Mesenchymal stem cell (in vitro differentiated cells and primary cell): ENCODE measurements at regions not wholly inside any gene's neighbourhood (a gene's known extent, or its start where the extent isn't known, plus 50 kb on each side); places are given as distances from the start of the nearest gene placed in this dataset.
A peak's percentile ranks its signal among the peaks of the same experiment; 100 is the strongest.

ENCODE experiments used
- DNase-seq: peaks from one replicate; pipeline ENCODE4 v3.0.0-alpha.2; 2013
- H2AFZ ChIP-seq: one replicate; pipeline ENCODE4 v1.6.1; 2013; ENCODE audit warnings: low read depth, mild to moderate bottlenecking, control low read depth, inconsistent platforms, low read length, moderate library complexity
- H2AK5ac ChIP-seq: 2 replicates; pipeline ENCODE4 v1.6.1; 2013; ENCODE audit warnings: low read length, moderate library complexity, mild to moderate bottlenecking, inconsistent platforms; ENCODE audit not compliant: severe bottlenecking
- H2BK120ac ChIP-seq: one replicate; pipeline ENCODE4 v1.6.1; 2013; ENCODE audit warnings: low read depth, mild to moderate bottlenecking, inconsistent platforms, low read length, moderate library complexity
- H2BK12ac ChIP-seq, 2 experiments: one replicate each; pipeline ENCODE4 v1.6.1; 2013; ENCODE audit warnings: inconsistent platforms in 2 of 2, low read length in 2 of 2, mild to moderate bottlenecking in 2 of 2, moderate library complexity in 2 of 2, control low read depth in 1 of 2
- H2BK15ac ChIP-seq: one replicate; pipeline ENCODE4 v1.6.1; 2013; ENCODE audit warnings: mild to moderate bottlenecking, low read depth, inconsistent platforms; ENCODE audit not compliant: poor library complexity, severe bottlenecking
- H2BK5ac ChIP-seq: 2 replicates; pipeline ENCODE4 v1.6.1; 2013; ENCODE audit warnings: low read depth, mild to moderate bottlenecking, low read length, control low read depth, inconsistent platforms; ENCODE audit not compliant: poor library complexity, severe bottlenecking
- H3K14ac ChIP-seq, 2 experiments: one replicate each; pipeline ENCODE4 v1.6.1; 2013; ENCODE audit warnings: inconsistent platforms in 2 of 2, low read length in 2 of 2, control low read depth in 1 of 2, mild to moderate bottlenecking in 1 of 2, moderate library complexity in 1 of 2
- H3K18ac ChIP-seq, 2 experiments: one replicate each; pipeline ENCODE4 v1.6.1; 2013; ENCODE audit warnings: inconsistent platforms in 2 of 2, low read length in 2 of 2, control low read depth in 1 of 2, low read depth in 1 of 2, mild to moderate bottlenecking in 1 of 2
- H3K23ac ChIP-seq, 2 experiments: one replicate each; pipeline ENCODE4 v1.6.1; 2013; ENCODE audit warnings: inconsistent platforms in 2 of 2, low read length in 2 of 2, mild to moderate bottlenecking in 2 of 2, moderate library complexity in 2 of 2, control low read depth in 1 of 2
- H3K27ac ChIP-seq: 2 replicates; pipeline ENCODE4 v1.5.1; 2013; ENCODE audit warnings: mild to moderate bottlenecking, moderate library complexity, low read length, control low read depth, inconsistent platforms; ENCODE audit not compliant: poor library complexity, severe bottlenecking
- H3K27me3 ChIP-seq, 2 experiments: 2 replicates each; pipeline versions ENCODE4 v1.6.1 to v1.7.0; 2013; ENCODE audit warnings: low read length in 2 of 2, mild to moderate bottlenecking in 2 of 2, moderate library complexity in 2 of 2, control low read depth in 1 of 2, inconsistent platforms in 1 of 2; ENCODE audit not compliant: control insufficient read depth in 1 of 2, insufficient read depth in 1 of 2
- H3K36me3 ChIP-seq, 2 experiments: 2 replicates each; pipeline versions ENCODE4 v1.6.1 to v1.7.0; 2013; ENCODE audit warnings: low read length in 2 of 2, control low read depth in 1 of 2, inconsistent platforms in 1 of 2, low read depth in 1 of 2, mild to moderate bottlenecking in 1 of 2; ENCODE audit not compliant: insufficient read depth in 2 of 2, control insufficient read depth in 1 of 2
- H3K4ac ChIP-seq, 2 experiments: one replicate each; pipeline ENCODE4 v1.6.1; 2013; ENCODE audit warnings: inconsistent platforms in 2 of 2, low read length in 2 of 2, mild to moderate bottlenecking in 2 of 2, moderate library complexity in 2 of 2, control low read depth in 1 of 2, low read depth in 1 of 2
- H3K4me1 ChIP-seq: 2 replicates; pipeline ENCODE4 v1.6.1; 2013; ENCODE audit warnings: low read depth, low read length, control low read depth; ENCODE audit not compliant: control insufficient read depth, insufficient read depth
- H3K4me2 ChIP-seq: 2 replicates; pipeline ENCODE4 v1.6.1; 2013; ENCODE audit warnings: low read length, mild to moderate bottlenecking, inconsistent platforms; ENCODE audit not compliant: poor library complexity, severe bottlenecking
- H3K4me3 ChIP-seq, 2 experiments: 2 replicates each; pipeline versions ENCODE4 v1.5.1 to v1.7.0; 2013; ENCODE audit warnings: low read length in 2 of 2, mild to moderate bottlenecking in 2 of 2, control low read depth in 1 of 2, low read depth in 1 of 2; ENCODE audit not compliant: insufficient read depth in 1 of 2
- H3K79me1 ChIP-seq: replicated peaks from 2 replicates; pipeline ENCODE4 v1.6.1; 2013; ENCODE audit warnings: mild to moderate bottlenecking, control low read depth, low read length, inconsistent platforms; ENCODE audit not compliant: poor library complexity, severe bottlenecking
- H3K9ac ChIP-seq: 2 replicates; pipeline ENCODE4 v1.7.0; 2013; ENCODE audit warnings: mild to moderate bottlenecking, low read length, moderate library complexity
- H3K9me3 ChIP-seq: 2 replicates; pipeline ENCODE4 v1.7.0; 2013; ENCODE audit warnings: mild to moderate bottlenecking, low read length; ENCODE audit not compliant: control insufficient read depth
- H4K8ac ChIP-seq: one replicate; pipeline ENCODE4 v1.6.1; 2013; ENCODE audit warnings: inconsistent platforms, mild to moderate bottlenecking, low read length, moderate library complexity
- H4K91ac ChIP-seq: one replicate; pipeline ENCODE4 v1.6.1; 2013; ENCODE audit warnings: mild to moderate bottlenecking, low read length, inconsistent platforms
- WGBS: methylation state at CpG from one replicate; pipeline ENCODE4 v1.1.7; 2013; ENCODE audit warnings: mixed read lengths; 5-methylcytosine and 5-hydroxymethylcytosine counted together

DNA sequence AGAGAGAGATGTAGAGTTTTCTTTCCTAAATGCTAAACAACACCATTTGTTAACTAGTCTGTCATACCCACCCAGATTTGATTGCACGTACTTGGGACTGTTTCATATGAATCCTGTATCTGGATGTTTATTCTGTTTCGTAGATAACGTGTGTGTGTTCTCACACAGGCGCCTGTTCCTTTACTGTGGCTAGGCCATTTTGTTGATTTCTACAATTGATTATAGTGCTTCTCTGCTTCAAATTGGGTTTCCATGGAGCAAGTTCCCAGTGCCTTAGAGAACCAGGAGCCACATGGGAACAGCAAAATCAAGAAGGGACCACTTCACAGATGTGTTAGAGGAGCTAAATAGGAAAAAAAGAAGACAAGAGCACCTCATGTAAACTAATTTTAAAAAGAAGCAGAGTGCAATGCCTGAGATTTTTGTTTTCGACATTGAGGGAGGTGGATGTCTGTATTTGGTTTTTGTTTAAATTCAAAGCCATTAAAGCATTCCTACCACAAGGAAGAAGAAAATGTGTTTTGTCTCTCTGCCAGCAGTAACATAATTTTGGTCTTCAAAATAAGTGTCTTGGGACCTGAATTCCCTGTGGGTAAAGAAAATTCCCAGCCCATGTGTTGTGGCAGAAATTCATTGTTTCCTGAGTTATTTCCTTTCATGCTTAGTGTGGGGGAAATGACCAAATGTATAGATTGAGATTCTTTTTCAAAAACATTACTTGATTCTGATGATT, 424.0 kb upstream of the C2CD4B start:
- Histone ChIP-seq H3K4ac (no peak overlapping the region), H3K4me1 (peaks cover 5% of the 10 kb centered on the region), H2BK15ac (no peak overlapping the region), H3K23ac (no peak overlapping the region), H2AK5ac (no peak overlapping the region), H3K18ac (peak overlapping the region in 1 of 2 experiments; percentile 24), H4K8ac (no peak overlapping the region), H2BK12ac (no peak overlapping the region), H3K4me2 (no peak overlapping the region), H2BK5ac (no peak overlapping the region), H2AFZ (no peak overlapping the region), H3K14ac (no peak overlapping the region), H3K27ac (no peak overlapping the region), H3K4me3 (no peak overlapping the region), H3K36me3 (peaks cover 0 to 12% of the 10 kb centered on the region in 2 experiments), H3K9me3 (no peaks in the 10 kb centered on the region), H3K9ac (no peak overlapping the region), H2BK120ac (no peak overlapping the region), H3K79me1 (peaks cover 16% of the 10 kb centered on the region), H4K91ac (no peak overlapping the region), H3K27me3 (peaks cover 0 to 9% of the 10 kb centered on the region in 2 experiments)
- WGBS = 34% methylated on average over 5 of the region's 5 CpGs
- peak; percentile 39 for DNase-seq

DNA sequence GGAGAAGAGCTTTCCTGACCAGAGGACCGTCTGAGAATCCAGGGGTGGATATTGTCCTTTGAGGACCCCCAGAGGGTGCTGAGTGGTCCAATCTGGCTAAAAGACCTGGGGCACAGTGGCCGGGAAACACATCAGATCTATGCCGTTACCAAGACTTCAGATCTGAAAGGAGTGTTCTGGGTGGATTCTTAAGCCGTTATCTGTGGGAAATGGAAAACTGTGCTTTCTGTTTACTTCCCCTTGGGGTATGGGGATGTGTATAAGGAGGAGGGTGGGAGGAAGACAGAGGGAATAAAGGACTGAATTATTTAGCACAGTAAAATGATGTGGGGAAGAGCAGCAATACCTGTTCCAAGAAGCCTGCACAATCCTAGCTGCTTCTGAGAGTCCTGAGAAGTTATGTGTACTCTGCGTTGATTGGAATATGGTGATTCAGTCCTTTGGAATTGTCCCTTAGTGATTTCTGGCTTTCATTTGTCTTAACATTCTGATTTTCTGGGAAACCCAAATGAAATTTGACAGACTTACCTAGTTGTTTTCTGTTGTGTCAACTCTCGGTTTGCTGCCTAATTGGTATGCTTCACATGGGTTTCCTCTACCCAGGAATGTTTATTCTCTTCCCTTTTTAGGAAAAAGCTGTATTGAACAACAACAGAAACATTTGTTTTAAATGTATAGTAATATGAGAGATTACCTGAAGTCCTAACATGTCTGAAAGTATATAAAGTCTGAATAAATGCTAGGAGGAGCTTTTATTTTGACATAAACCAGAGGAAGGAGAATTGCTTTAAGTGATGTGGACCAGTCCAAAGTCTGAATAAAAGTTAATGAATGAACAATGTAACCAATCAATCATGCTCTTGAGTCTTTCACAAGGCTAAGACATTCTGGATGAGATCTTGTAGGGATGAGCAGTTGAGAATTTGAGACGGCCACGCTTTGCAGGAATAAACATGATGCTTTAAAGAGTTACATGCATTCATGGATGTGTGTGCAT, 427.1 kb upstream of the C2CD4B start:
- DNase-seq = peak; percentile 48
- peak overlapping the region in 1 of 2 experiments; percentile 94 for H2BK12ac ChIP-seq
- H4K91ac ChIP-seq = no peak overlapping the region
- peak overlapping the region in 1 of 2 experiments; percentile 92 for H3K14ac ChIP-seq
- peaks cover 0 to 12% of the 10 kb centered on the region in 2 experiments for H3K36me3 ChIP-seq
- H2AFZ ChIP-seq = no peak overlapping the region
- no peak overlapping the region for H3K27ac ChIP-seq
- peak overlapping the region in 1 of 2 experiments; percentile 56 for H3K18ac ChIP-seq
- no peaks in the 10 kb centered on the region for H3K9me3 ChIP-seq
- no peak overlapping the region for H2BK5ac ChIP-seq
- peaks cover 0 to 7% of the 10 kb centered on the region in 2 experiments for H3K27me3 ChIP-seq
- no peak overlapping the region for H3K4me2 ChIP-seq
- peak overlapping the region in 1 of 2 experiments; percentile 32 for H3K4me3 ChIP-seq
- H4K8ac ChIP-seq = no peak overlapping the region
- no peak overlapping the region for H2BK120ac ChIP-seq
- H3K23ac ChIP-seq = no peak overlapping the region
- H3K4me1 ChIP-seq = peaks cover 5% of the 10 kb centered on the region
- H3K79me1 ChIP-seq = peaks cover 11% of the 10 kb centered on the region
- 63% methylated on average over 8 of the region's 8 CpGs for WGBS
- no peak overlapping the region for H2BK15ac ChIP-seq
- no peak overlapping the region for H3K4ac ChIP-seq
- no peak overlapping the region for H2AK5ac ChIP-seq
- peak overlapping the region; percentile 47 for H3K9ac ChIP-seq

GRCh38 chr15:62592920-62593319, 427.8 kb upstream of the C2CD4B start:
- WGBS = 55% methylated on average over 1 of the region's 1 CpG
- no peak overlapping the region for H2BK120ac ChIP-seq

More at GRCh38 chr15:62592920-62593319, 427.8 kb upstream of the C2CD4B start:
- Histone ChIP-seq H2AK5ac (no peak overlapping the region), H3K27ac (no peak overlapping the region), H3K79me1 (peaks cover 15% of the 10 kb centered on the region), H2BK15ac (no peak overlapping the region), H3K27me3 (peaks cover 0 to 11% of the 10 kb centered on the region in 2 experiments), H3K4ac (peak overlapping the region in 1 of 2 experiments; percentile 37), H3K9me3 (no peaks in the 10 kb centered on the region), H3K4me2 (no peak overlapping the region), H2BK5ac (no peak overlapping the region), H2AFZ (no peak overlapping the region), H4K91ac (no peak overlapping the region), H3K4me1 (peaks cover 5% of the 10 kb centered on the region), H3K4me3 (no peak overlapping the region), H3K18ac (no peak overlapping the region), H3K14ac (no peak overlapping the region), H3K9ac (no peak overlapping the region), H3K36me3 (peaks cover 0 to 12% of the 10 kb centered on the region in 2 experiments), H4K8ac (no peak overlapping the region), H3K23ac (no peak overlapping the region), H2BK12ac (no peak overlapping the region)
- DNase-seq = no peak
